Stimulated activated memory B cell treated with anti-CD40 and anti-IgM and Interleukin-4, amounts not matched to agents 10 μg/mL and 1 μg/mL and 100 μg/mL, for 72 hours (primary cell): ENCODE measurements at regions not wholly inside any gene's neighbourhood (a gene's known extent, or its start where the extent isn't known, plus 50 kb on each side); places are given as distances from the start of the nearest gene placed in this dataset.
"Not testable (repeated sequence)": the region's sequence is repeated elsewhere in the genome, so short reads cannot be mapped to it uniquely, and the experiment has no call there.

Source experiments
- ATAC-seq: fragments of 150-1000 bp; cut with Tn5 transposase; 2 replicates; pipeline ENCODE4 v1.10.0; 2021
- H3K27ac Mint-ChIP-seq: one replicate; pipeline ENCODE4 v1.8.0; 2022; ENCODE audit warnings: mild to moderate bottlenecking, mixed read lengths
- H3K27me3 Mint-ChIP-seq: one replicate; pipeline ENCODE4 v1.8.0; 2022; ENCODE audit warnings: mixed read lengths
- H3K36me3 Mint-ChIP-seq: one replicate; pipeline ENCODE4 v1.8.0; 2022; ENCODE audit warnings: mixed read lengths
- H3K4me1 Mint-ChIP-seq: one replicate; pipeline ENCODE4 v1.8.0; 2022; ENCODE audit warnings: mixed read lengths
- H3K4me3 Mint-ChIP-seq: one replicate; pipeline ENCODE4 v1.8.0; 2022; ENCODE audit warnings: mild to moderate bottlenecking, moderate library complexity, mixed read lengths
- H3K9me3 Mint-ChIP-seq: one replicate; pipeline ENCODE4 v1.8.0; 2022; ENCODE audit warnings: mixed read lengths

GRCh38 chr2:91771604-91772003 is 3080.1 kb downstream of the RPIA start:
- H3K9me3 Mint-ChIP-seq, H3K27ac Mint-ChIP-seq, H3K36me3 Mint-ChIP-seq, H3K4me3 Mint-ChIP-seq, H3K4me1 Mint-ChIP-seq: not testable (repeated sequence)
- H3K27me3 Mint-ChIP-seq: peaks cover 21% of the 10 kb centered on the region
- peak; percentile 4 for ATAC-seq

GRCh38 chr2:91772240-91772937 is 3080.9 kb downstream of the RPIA start:
- not testable (repeated sequence) for H3K4me1 Mint-ChIP-seq, H3K4me3 Mint-ChIP-seq, H3K9me3 Mint-ChIP-seq, H3K36me3 Mint-ChIP-seq, H3K27ac Mint-ChIP-seq, ATAC-seq
- H3K27me3 Mint-ChIP-seq: peaks cover 27% of the 10 kb centered on the region

GRCh38 chr2:91773810-91774209 is 3082.3 kb downstream of the RPIA start:
- H3K4me3 Mint-ChIP-seq, H3K36me3 Mint-ChIP-seq: not testable (repeated sequence)

GRCh38 chr2:91775193-91775592 is 3083.7 kb downstream of the RPIA start:
- not testable (repeated sequence) for H3K27ac Mint-ChIP-seq, H3K9me3 Mint-ChIP-seq, ATAC-seq, H3K4me3 Mint-ChIP-seq, H3K36me3 Mint-ChIP-seq, H3K4me1 Mint-ChIP-seq
- H3K27me3 Mint-ChIP-seq: peaks cover 35% of the 10 kb centered on the region

More at GRCh38 chr2:91773810-91774209, 3082.3 kb downstream of the RPIA start:
- not testable (repeated sequence) for H3K9me3 Mint-ChIP-seq, H3K4me1 Mint-ChIP-seq, H3K27ac Mint-ChIP-seq, ATAC-seq
- peaks cover 35% of the 10 kb centered on the region for H3K27me3 Mint-ChIP-seq

- H3K4me3 Mint-ChIP-seq, H3K4me1 Mint-ChIP-seq, H3K36me3 Mint-ChIP-seq, H3K9me3 Mint-ChIP-seq, H3K27ac Mint-ChIP-seq, ATAC-seq: not testable (repeated sequence)
- H3K27me3 Mint-ChIP-seq: peaks cover 18% of the 10 kb centered on the region
Measured at GRCh38 chr2:91780324-91780723, 3088.9 kb downstream of the RPIA start.

- H3K4me3 Mint-ChIP-seq, ATAC-seq, H3K9me3 Mint-ChIP-seq, H3K36me3 Mint-ChIP-seq, H3K27ac Mint-ChIP-seq, H3K27me3 Mint-ChIP-seq, H3K4me1 Mint-ChIP-seq: not testable (repeated sequence)
Measured at GRCh38 chr2:91809391-91809790, 3061.8 kb upstream of the TEKT4 start.

GRCh38 chr2:91839904-91840868 is 3031.0 kb upstream of the TEKT4 start:
- H3K4me3 Mint-ChIP-seq: peak overlapping the region; percentile 18
- no peaks in the 10 kb centered on the region for H3K36me3 Mint-ChIP-seq

GRCh38 chr2:91842264-91842663 is 3029.0 kb upstream of the TEKT4 start:
- H3K27me3 Mint-ChIP-seq: peaks cover 43% of the 10 kb centered on the region
- H3K9me3 Mint-ChIP-seq, H3K4me1 Mint-ChIP-seq, H3K27ac Mint-ChIP-seq, ATAC-seq, H3K4me3 Mint-ChIP-seq, H3K36me3 Mint-ChIP-seq: not testable (repeated sequence)

More at GRCh38 chr2:91839904-91840868, 3031.0 kb upstream of the TEKT4 start:
- ATAC-seq: no peak
- Mint-ChIP-seq H3K27me3 (peaks cover 34% of the 10 kb centered on the region), H3K27ac (no peak overlapping the region), H3K9me3 (no peaks in the 10 kb centered on the region), H3K4me1 (no peaks in the 10 kb centered on the region)

- H3K27me3 Mint-ChIP-seq: peaks cover 43% of the 10 kb centered on the region
- not testable (repeated sequence) for H3K4me1 Mint-ChIP-seq, ATAC-seq, H3K4me3 Mint-ChIP-seq, H3K9me3 Mint-ChIP-seq, H3K36me3 Mint-ChIP-seq, H3K27ac Mint-ChIP-seq
Measured at GRCh38 chr2:91842913-91843312, 3028.3 kb upstream of the TEKT4 start.

- H3K9me3 Mint-ChIP-seq, H3K36me3 Mint-ChIP-seq, ATAC-seq, H3K4me3 Mint-ChIP-seq, H3K27ac Mint-ChIP-seq, H3K4me1 Mint-ChIP-seq: not testable (repeated sequence)
- peaks cover 43% of the 10 kb centered on the region for H3K27me3 Mint-ChIP-seq
Measured at GRCh38 chr2:91843723-91844450, 3027.3 kb upstream of the TEKT4 start.

- H3K36me3 Mint-ChIP-seq, H3K4me3 Mint-ChIP-seq, H3K9me3 Mint-ChIP-seq, H3K27ac Mint-ChIP-seq, ATAC-seq, H3K4me1 Mint-ChIP-seq: not testable (repeated sequence)
- peaks cover 43% of the 10 kb centered on the region for H3K27me3 Mint-ChIP-seq
Measured at GRCh38 chr2:91844451-91844825, 3026.8 kb upstream of the TEKT4 start.

- not testable (repeated sequence) for H3K27ac Mint-ChIP-seq, ATAC-seq, H3K36me3 Mint-ChIP-seq, H3K4me1 Mint-ChIP-seq, H3K4me3 Mint-ChIP-seq
- peaks cover 13% of the 10 kb centered on the region for H3K9me3 Mint-ChIP-seq
- H3K27me3 Mint-ChIP-seq: peaks cover 27% of the 10 kb centered on the region
Measured at GRCh38 chr2:91846388-91846787, 3024.8 kb upstream of the TEKT4 start.

GRCh38 chr2:91851689-91852420 is 3019.4 kb upstream of the TEKT4 start:
- H3K36me3 Mint-ChIP-seq, H3K27ac Mint-ChIP-seq, ATAC-seq, H3K4me3 Mint-ChIP-seq, H3K27me3 Mint-ChIP-seq, H3K4me1 Mint-ChIP-seq: not testable (repeated sequence)
- H3K9me3 Mint-ChIP-seq: peaks cover 17% of the 10 kb centered on the region

GRCh38 chr2:91856971-91857370 is 3014.3 kb upstream of the TEKT4 start:
- peaks cover 15% of the 10 kb centered on the region for H3K9me3 Mint-ChIP-seq
- not testable (repeated sequence) for H3K27ac Mint-ChIP-seq, H3K36me3 Mint-ChIP-seq, H3K4me3 Mint-ChIP-seq, H3K27me3 Mint-ChIP-seq, H3K4me1 Mint-ChIP-seq, ATAC-seq

GRCh38 chr2:91857711-91858110 is 3013.5 kb upstream of the TEKT4 start:
- not testable (repeated sequence) for H3K4me3 Mint-ChIP-seq, H3K4me1 Mint-ChIP-seq

More at GRCh38 chr2:91857711-91858110, 3013.5 kb upstream of the TEKT4 start:
- ATAC-seq, H3K36me3 Mint-ChIP-seq, H3K27me3 Mint-ChIP-seq, H3K27ac Mint-ChIP-seq: not testable (repeated sequence)
- H3K9me3 Mint-ChIP-seq: peaks cover 15% of the 10 kb centered on the region
